ENCODE measurements at regions not wholly inside any gene's neighbourhood (a gene's known extent, or its start where the extent isn't known, plus 50 kb on each side); places are given as distances from the start of the nearest gene placed in this dataset.
A peak's percentile ranks its signal among the peaks of the same experiment; 100 is the strongest.

GRCh38 chr12:93163260-93164036, 214.3 kb upstream of the NUDT4 start:
- DNase-seq, result no peak

GRCh38 chr12:93164103-93164880, 213.4 kb upstream of the NUDT4 start:
- no peak for DNase-seq

GRCh38 chr12:93165384-93165932, 212.3 kb upstream of the NUDT4 start:
- DNase-seq, result no peak

GRCh38 chr12:93166541-93167307, 211.0 kb upstream of the NUDT4 start:
- no peak for DNase-seq

GRCh38 chr12:93167331-93167730, 210.4 kb upstream of the NUDT4 start:
- DNase-seq, result no peak

GRCh38 chr12:93167841-93168492, 209.8 kb upstream of the NUDT4 start:
- peak; percentile 51 for DNase-seq

GRCh38 chr12:93168751-93169150, 209.0 kb upstream of the NUDT4 start:
- no peak for DNase-seq

- DNase-seq, result no peak
These were observed 208.2 kb upstream of the NUDT4 start for GRCh38 chr12:93169536-93169935.

- no peak for DNase-seq
These were observed 206.8 kb upstream of the NUDT4 start for GRCh38 chr12:93170928-93171327.

- no peak for DNase-seq
These were observed 204.4 kb upstream of the NUDT4 start for GRCh38 chr12:93173178-93173957.

GRCh38 chr12:93174048-93174447, 203.7 kb upstream of the NUDT4 start:
- DNase-seq, result no peak

- DNase-seq, result no peak
These were observed 203.3 kb upstream of the NUDT4 start for GRCh38 chr12:93174473-93174872.

- no peak for DNase-seq
These were observed 201.6 kb upstream of the NUDT4 start for GRCh38 chr12:93176165-93176564.

GRCh38 chr12:93176610-93177126, 201.1 kb upstream of the NUDT4 start:
- no peak for DNase-seq

GRCh38 chr12:93177208-93178153, 200.2 kb upstream of the NUDT4 start:
- DNase-seq, result no peak

- DNase-seq, result no peak
These were observed 199.4 kb upstream of the NUDT4 start for GRCh38 chr12:93178154-93178878.

GRCh38 chr12:93179792-93180191, 197.9 kb upstream of the NUDT4 start:
- no peak for DNase-seq

GRCh38 chr12:93180566-93180965, 197.2 kb upstream of the NUDT4 start:
- no peak for DNase-seq

GRCh38 chr12:93181409-93181965, 196.2 kb upstream of the NUDT4 start:
- DNase-seq, result no peak

Measured in right hindlimb (tissue), 1 donor.